ENCODE measurements at regions not wholly inside any gene's neighbourhood (a gene's known extent, or its start where the extent isn't known, plus 50 kb on each side); places are given as distances from the start of the nearest gene placed in this dataset.

DNA sequence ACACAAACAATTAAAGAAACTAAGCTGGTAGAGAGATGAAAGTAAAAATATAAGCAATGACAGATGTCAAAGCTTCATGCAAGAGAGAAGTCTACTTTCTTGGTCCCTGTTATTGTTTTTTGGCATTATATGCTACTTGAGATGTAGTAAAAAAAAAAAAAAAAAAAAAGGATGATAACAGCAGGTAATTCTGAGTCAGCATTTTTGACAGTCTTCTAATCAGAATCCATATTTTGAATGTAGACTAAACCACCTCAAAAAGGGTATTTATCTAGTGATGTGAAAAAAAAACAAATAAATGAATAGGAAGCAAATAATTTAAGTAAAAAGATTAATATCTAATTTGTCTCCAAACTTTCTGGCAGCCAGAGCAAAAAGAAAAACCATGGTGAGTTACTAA lies 422.2 kb upstream of the CPEB2 start:
- no peak for DNase-seq (ENCODE audit: low read depth)
- no peak overlapping the region for H3K4me3 ChIP-seq (ENCODE audit: low read depth, low read length)
- TF ChIP-seq, protein P1, sequence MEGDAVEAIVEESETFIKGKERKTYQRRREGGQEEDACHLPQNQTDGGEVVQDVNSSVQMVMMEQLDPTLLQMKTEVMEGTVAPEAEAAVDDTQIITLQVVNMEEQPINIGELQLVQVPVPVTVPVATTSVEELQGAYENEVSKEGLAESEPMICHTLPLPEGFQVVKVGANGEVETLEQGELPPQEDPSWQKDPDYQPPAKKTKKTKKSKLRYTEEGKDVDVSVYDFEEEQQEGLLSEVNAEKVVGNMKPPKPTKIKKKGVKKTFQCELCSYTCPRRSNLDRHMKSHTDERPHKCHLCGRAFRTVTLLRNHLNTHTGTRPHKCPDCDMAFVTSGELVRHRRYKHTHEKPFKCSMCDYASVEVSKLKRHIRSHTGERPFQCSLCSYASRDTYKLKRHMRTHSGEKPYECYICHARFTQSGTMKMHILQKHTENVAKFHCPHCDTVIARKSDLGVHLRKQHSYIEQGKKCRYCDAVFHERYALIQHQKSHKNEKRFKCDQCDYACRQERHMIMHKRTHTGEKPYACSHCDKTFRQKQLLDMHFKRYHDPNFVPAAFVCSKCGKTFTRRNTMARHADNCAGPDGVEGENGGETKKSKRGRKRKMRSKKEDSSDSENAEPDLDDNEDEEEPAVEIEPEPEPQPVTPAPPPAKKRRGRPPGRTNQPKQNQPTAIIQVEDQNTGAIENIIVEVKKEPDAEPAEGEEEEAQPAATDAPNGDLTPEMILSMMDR (IDR thresholded peaks at IDR 0.05; ENCODE audit: low read depth, low read length, missing control alignments), result no peak

DNA sequence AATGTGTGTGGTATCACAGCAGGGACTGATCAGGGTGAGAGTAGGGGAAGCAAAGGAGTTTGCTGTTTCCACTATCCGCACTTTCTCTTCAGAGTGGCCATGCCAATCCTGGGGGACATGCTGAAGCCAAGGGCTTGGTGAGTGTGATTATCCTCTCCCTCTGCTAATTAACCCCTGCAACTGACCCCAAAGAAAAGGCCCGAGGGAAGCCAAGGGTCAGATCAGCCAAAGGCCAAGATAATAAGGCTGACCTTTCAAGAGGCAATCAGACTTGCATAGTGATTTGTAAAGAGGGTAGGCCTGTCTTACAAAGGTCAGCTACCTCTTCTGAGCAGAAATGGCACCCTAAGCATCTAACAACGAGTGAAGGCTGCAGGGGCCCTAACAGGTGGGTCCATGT lies 420.5 kb upstream of the CPEB2 start:
- no peak for DNase-seq (ENCODE audit: low read depth)
- no peak overlapping the region for H3K4me3 ChIP-seq (ENCODE audit: low read depth, low read length)
- TF ChIP-seq, protein P1 (IDR thresholded peaks at IDR 0.05; ENCODE audit: low read depth, low read length, missing control alignments), result no peak

DNA sequence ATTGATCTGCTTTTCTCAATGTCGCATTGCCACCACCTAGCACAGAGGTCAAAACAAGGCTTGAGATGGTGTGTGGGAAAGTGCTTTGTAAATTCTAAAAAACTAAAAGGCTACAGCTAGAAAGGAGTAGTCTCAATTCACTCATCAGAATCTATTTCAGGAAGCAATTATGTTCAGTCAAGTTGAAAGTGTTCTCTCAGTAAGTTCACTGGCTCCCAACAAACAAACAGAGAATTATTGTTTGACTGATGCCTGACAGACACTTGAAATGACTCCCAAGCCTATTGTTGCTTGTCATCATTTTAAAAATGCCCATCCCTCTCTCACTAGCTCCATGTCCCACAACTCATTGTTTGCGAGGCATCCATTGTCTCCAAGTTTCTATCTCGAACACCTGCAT lies 419.6 kb upstream of the CPEB2 start:
- TF ChIP-seq, protein P1 (IDR thresholded peaks at IDR 0.05; ENCODE audit: low read depth, low read length, missing control alignments), result no peak
- no peak for DNase-seq (ENCODE audit: low read depth)
- no peak overlapping the region for H3K4me3 ChIP-seq (ENCODE audit: low read depth, low read length)

DNA sequence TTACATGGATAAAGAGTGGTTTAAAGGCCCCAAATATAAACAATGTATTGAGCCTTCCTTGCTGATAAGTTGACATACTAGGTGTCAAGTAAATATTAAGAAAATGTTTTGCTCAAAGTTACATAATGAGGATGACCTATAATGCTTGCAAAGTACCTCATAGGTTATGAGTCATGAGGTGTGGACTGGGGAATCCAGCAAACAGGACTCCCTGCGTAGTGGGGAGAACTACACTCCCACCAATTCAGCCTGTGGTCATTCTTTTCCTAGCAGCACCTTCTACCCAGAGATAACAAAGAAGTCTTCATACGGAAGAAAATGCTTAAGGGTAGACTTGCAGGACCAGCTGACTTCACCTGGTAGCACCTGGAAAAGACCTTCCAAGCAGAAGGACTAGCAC lies 418.9 kb upstream of the CPEB2 start:
- H3K4me3 ChIP-seq (ENCODE audit: low read depth, low read length), result no peak overlapping the region
- no peak for DNase-seq (ENCODE audit: low read depth)
- TF ChIP-seq, protein P1 (IDR thresholded peaks at IDR 0.05; ENCODE audit: low read depth, low read length, missing control alignments), result no peak

DNA sequence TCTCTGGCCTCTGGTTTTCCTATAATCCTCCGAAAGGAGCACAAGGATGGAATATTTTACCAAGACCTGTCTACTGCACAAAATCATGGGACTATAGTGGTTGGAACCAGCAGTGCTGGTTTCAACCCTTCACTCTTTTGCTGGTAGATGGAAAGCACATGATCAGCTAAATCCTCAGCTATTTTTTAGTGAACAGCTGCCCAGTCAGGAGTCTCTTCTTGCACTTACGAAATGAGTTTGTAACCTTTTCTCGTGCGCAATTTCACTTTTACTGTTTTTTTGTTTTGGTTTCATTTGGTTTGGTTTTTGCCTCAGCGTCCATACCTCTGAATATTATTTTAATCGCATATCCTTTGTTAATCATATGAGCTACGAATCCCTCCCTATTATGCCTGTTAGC lies 418.5 kb upstream of the CPEB2 start:
- no peak for DNase-seq (ENCODE audit: low read depth)
- no peak overlapping the region for H3K4me3 ChIP-seq (ENCODE audit: low read depth, low read length)
- TF ChIP-seq, protein P1 (IDR thresholded peaks at IDR 0.05; ENCODE audit: low read depth, low read length, missing control alignments), result no peak

DNA sequence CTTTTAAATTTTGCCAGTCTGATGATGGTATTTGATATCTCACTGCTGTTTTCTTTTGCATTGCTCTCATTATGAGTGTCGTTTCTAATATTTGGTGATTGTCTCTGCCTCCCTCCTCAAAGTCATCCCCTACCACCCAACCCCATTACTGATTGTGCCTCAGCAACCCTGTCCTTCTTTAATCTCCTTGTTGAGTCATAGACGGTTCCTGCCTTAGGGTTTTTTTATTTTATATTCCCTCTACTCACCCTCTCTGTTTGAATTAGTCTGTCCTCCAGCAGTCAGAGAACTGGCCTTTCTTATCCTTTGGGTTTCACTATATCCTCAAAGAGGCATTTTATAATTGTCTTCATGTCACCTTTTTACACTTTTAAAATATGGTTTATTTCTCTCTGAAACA lies 409.3 kb upstream of the CPEB2 start:
- no peak overlapping the region for H3K4me3 ChIP-seq (ENCODE audit: low read depth, low read length)
- TF ChIP-seq, protein P1 (IDR thresholded peaks at IDR 0.05; ENCODE audit: low read depth, low read length, missing control alignments), result no peak
- no peak for DNase-seq (ENCODE audit: low read depth)

DNA sequence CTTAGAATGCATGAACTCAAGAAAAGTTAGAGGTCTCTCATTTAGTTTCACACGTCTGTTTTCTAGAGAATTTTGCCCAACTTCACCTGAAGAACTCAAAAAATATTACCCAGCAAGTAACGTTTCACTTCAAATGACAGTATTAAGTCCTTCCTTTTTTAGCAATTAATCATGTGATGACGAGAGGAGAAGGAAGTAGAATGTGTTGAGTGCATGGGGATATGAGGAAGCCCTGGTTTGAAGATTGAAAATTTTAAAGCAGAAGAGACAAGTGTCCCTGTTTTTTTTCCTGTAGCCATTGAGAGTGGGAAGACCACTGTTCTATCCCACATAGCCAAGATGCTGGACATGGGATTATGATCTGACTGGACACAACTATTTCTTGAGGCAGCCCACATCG lies 406.3 kb upstream of the CPEB2 start:
- DNase-seq (ENCODE audit: low read depth), result no peak
- no peak overlapping the region for H3K4me3 ChIP-seq (ENCODE audit: low read depth, low read length)
- TF ChIP-seq, protein P1 (IDR thresholded peaks at IDR 0.05; ENCODE audit: low read depth, low read length, missing control alignments), result no peak

Data from GM12864 (cell line).